ENCODE measurements at regions not wholly inside any gene's neighbourhood (a gene's known extent, or its start where the extent isn't known, plus 50 kb on each side); places are given as distances from the start of the nearest gene placed in this dataset.

DNA sequence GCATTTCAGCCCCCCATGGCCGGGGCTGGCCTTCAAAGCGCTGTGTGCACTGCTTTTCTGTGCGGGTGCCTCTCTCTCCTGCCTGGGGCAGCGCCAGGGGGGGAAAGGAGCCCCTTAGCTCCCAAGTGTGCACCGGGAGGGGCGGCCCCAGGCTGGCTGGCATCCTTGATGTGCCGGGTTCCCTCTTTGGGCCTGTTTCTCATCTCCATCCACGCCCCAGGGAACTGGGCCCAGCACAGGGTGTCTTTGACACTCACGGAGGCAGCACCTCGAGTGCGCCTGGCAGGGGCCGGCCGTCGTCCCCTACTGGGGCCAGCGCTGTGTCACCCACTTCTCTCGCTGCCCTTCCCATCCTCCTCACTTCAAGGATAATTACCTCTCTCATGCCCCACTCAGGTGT, 324.3 kb downstream of the TEX29 start:
- Mint-ChIP-seq H3K4me3 (ENCODE audit: low read depth) (no peak overlapping the region), H3K4me1 (ENCODE audit: low read depth) (no peaks in the 10 kb centered on the region), H3K9me3 (ENCODE audit: low read depth) (no peaks in the 10 kb centered on the region), H3K27me3 (peaks cover 82% of the 10 kb centered on the region), H3K27ac (no peak overlapping the region), H3K36me3 (ENCODE audit: insufficient read depth) (no peaks in the 10 kb centered on the region)
- no peak for DNase-seq (ENCODE audit: low spot score, unreplicated experiment)
- TF ChIP-seq, protein P1, sequence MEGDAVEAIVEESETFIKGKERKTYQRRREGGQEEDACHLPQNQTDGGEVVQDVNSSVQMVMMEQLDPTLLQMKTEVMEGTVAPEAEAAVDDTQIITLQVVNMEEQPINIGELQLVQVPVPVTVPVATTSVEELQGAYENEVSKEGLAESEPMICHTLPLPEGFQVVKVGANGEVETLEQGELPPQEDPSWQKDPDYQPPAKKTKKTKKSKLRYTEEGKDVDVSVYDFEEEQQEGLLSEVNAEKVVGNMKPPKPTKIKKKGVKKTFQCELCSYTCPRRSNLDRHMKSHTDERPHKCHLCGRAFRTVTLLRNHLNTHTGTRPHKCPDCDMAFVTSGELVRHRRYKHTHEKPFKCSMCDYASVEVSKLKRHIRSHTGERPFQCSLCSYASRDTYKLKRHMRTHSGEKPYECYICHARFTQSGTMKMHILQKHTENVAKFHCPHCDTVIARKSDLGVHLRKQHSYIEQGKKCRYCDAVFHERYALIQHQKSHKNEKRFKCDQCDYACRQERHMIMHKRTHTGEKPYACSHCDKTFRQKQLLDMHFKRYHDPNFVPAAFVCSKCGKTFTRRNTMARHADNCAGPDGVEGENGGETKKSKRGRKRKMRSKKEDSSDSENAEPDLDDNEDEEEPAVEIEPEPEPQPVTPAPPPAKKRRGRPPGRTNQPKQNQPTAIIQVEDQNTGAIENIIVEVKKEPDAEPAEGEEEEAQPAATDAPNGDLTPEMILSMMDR (IDR thresholded peaks at IDR 0.05; ENCODE audit: unreplicated experiment) = no peak

DNA sequence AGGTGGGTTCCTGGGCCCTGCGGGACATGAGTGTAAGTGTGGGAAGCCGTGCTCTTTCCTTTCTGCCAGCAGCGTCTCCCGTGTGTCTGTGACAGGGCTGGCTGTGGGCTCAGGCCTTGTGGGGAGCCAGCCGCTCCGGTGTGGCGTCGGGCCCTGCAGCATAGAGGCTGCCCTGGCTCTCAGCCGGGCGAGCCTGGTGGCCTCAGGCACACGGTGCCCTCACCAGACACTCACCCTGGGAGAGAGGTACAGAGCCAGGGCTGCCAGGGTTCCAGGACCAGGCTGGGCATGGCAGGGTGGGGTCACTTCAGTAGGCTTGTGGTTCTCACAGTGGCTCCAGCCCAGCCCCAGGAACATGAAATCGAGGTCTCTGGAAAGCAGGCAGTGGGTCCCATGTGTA, 324.8 kb downstream of the TEX29 start:
- H3K27me3 Mint-ChIP-seq = peaks cover 83% of the 10 kb centered on the region
- TF ChIP-seq, protein P1 (IDR thresholded peaks at IDR 0.05; ENCODE audit: unreplicated experiment) = no peak
- no peak overlapping the region for H3K4me3 Mint-ChIP-seq (ENCODE audit: low read depth)
- H3K27ac Mint-ChIP-seq = no peak overlapping the region
- H3K36me3 Mint-ChIP-seq (ENCODE audit: insufficient read depth) = no peaks in the 10 kb centered on the region
- H3K4me1 Mint-ChIP-seq (ENCODE audit: low read depth) = no peaks in the 10 kb centered on the region
- DNase-seq (ENCODE audit: low spot score, unreplicated experiment) = no peak
- no peaks in the 10 kb centered on the region for H3K9me3 Mint-ChIP-seq (ENCODE audit: low read depth)

DNA sequence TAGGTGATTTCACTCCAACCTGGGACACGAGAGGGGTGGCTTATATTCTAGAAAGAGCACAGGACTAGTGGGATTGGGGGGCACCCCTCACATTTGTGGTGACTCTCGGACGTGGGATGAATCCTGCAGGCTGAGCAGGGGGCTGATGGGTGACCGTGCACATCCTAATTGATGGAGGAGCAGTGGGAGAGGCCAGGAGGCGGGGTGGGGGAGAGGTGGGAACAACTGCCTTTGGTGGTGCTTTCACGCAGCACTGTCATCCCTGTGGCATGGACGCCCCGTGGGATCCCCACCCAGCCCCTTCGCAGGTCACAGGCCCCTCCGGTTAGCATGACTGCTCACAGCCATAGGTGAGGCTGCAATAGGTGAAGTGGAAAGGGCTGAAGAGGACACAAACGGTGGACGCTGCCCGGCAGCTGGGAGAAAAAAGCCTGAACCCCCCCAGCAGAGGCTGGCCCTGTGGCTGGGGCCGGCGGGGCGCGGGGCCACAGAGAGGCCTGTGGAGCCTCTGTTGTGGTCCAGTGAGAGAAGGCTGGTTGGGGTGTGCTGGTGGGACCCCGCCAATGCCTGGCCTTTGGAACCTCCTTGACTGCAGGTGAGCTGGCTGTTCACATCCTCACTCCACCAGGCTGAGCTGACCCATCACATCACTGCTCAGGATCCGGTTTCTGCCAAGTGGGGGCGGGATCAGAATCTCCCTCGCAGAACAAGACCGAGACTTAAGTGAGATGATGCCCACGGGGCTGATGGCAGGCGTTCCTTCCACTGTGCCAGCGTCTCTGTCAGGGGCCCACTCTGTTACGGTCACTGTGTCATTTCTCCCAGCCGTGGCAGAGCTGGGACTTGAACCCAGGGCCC, 325.4 kb downstream of the TEX29 start:
- TF ChIP-seq, protein P1 (IDR thresholded peaks at IDR 0.05; ENCODE audit: unreplicated experiment) = no peak
- Mint-ChIP-seq H3K9me3 (ENCODE audit: low read depth) (no peaks in the 10 kb centered on the region), H3K4me3 (ENCODE audit: low read depth) (no peak overlapping the region), H3K27ac (no peak overlapping the region), H3K27me3 (peaks cover 83% of the 10 kb centered on the region), H3K36me3 (ENCODE audit: insufficient read depth) (no peaks in the 10 kb centered on the region), H3K4me1 (ENCODE audit: low read depth) (no peaks in the 10 kb centered on the region)
- no peak for DNase-seq (ENCODE audit: low spot score, unreplicated experiment)

DNA sequence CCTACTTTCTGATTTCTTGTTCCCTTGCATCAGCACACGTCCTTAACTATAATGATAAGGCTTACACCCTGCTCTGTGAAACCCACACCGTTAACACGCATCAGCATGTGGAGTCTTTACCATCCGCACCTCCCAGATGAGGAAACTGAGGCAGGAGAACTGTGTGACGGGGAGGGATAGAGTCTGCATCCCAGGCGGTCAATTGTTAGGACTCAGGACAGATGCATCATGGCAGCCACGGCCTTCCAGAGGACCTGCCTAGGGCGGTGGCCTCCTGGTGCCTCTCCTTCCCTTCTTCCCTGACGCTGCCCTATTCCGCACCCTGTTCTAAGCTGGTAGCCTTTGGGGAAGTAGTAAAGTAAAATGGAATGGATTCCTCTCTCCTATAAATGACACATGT, 326.0 kb downstream of the TEX29 start:
- Mint-ChIP-seq H3K27ac (no peak overlapping the region), H3K4me1 (ENCODE audit: low read depth) (no peaks in the 10 kb centered on the region), H3K9me3 (ENCODE audit: low read depth) (no peaks in the 10 kb centered on the region), H3K36me3 (ENCODE audit: insufficient read depth) (no peaks in the 10 kb centered on the region), H3K4me3 (ENCODE audit: low read depth) (no peak overlapping the region), H3K27me3 (peaks cover 83% of the 10 kb centered on the region)
- no peak for DNase-seq (ENCODE audit: low spot score, unreplicated experiment)
- TF ChIP-seq, protein P1 (IDR thresholded peaks at IDR 0.05; ENCODE audit: unreplicated experiment) = no peak

DNA sequence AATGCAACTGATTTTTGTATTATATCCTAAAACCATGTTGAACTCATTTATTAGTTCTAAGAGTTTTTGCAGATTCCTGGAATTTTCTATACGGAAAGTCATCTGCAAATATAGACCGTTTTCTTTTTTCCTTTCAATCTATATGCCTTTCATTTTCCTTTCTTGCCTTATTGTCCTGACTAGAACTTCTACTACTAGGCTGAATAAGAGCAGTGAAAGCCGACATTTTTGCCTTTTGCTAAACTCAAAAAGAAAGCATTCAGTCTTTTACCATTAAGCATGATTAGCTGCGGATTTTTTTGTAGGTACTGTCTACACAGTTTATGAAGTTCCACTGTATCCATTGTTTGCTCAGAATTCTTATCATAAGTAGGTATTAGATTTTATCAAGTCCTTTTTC, 328.4 kb downstream of the TEX29 start:
- Mint-ChIP-seq H3K4me1 (ENCODE audit: low read depth) (peaks cover 4% of the 10 kb centered on the region), H3K9me3 (ENCODE audit: low read depth) (no peaks in the 10 kb centered on the region), H3K27me3 (peaks cover 83% of the 10 kb centered on the region), H3K36me3 (ENCODE audit: insufficient read depth) (no peaks in the 10 kb centered on the region), H3K4me3 (ENCODE audit: low read depth) (no peak overlapping the region), H3K27ac (no peak overlapping the region)
- no peak for DNase-seq (ENCODE audit: low spot score, unreplicated experiment)
- TF ChIP-seq, protein P1 (IDR thresholded peaks at IDR 0.05; ENCODE audit: unreplicated experiment) = no peak

All from progenitor cell of endocrine pancreas (in vitro differentiated cells).